Mucosa of rectum (tissue), 2 donors: ENCODE measurements at regions not wholly inside any gene's neighbourhood (a gene's known extent, or its start where the extent isn't known, plus 50 kb on each side); places are given as distances from the start of the nearest gene placed in this dataset.
A peak's percentile ranks its signal among the peaks of the same experiment; 100 is the strongest.

Experiments used
- H3K27ac ChIP-seq, 2 donors: one replicate each; pipeline ENCODE4 v1.7.0; 2013; ENCODE audit warnings: inconsistent platforms in 2 of 2, low read depth in 2 of 2, low read length in 2 of 2
- H3K27me3 ChIP-seq, 2 donors: one replicate each; pipeline ENCODE4 v1.7.0; 2013; ENCODE audit warnings: low read length in 2 of 2; ENCODE audit not compliant: control insufficient read depth in 2 of 2, insufficient read depth in 2 of 2
- H3K36me3 ChIP-seq, 2 donors: one replicate each; pipeline ENCODE4 v1.7.0; 2013; ENCODE audit warnings: low read length in 2 of 2; ENCODE audit not compliant: control insufficient read depth in 2 of 2, insufficient read depth in 2 of 2
- H3K4me1 ChIP-seq, 2 donors: one replicate each; pipeline ENCODE4 v1.7.0; 2013; ENCODE audit warnings: low read length in 2 of 2, mild to moderate bottlenecking in 1 of 2; ENCODE audit not compliant: control insufficient read depth in 2 of 2, insufficient read depth in 2 of 2
- H3K4me3 ChIP-seq, 2 donors: one replicate each; pipeline ENCODE4 v1.7.0; 2013; ENCODE audit warnings: low read length in 2 of 2
- H3K9ac ChIP-seq, 2 donors: one replicate each; pipeline ENCODE4 v1.7.0; 2013; ENCODE audit warnings: low read length in 2 of 2, low read depth in 1 of 2, mild to moderate bottlenecking in 1 of 2
- H3K9me3 ChIP-seq, 2 donors: one replicate each; pipeline ENCODE4 v1.7.0; 2013; ENCODE audit warnings: low read length in 2 of 2; ENCODE audit not compliant: control insufficient read depth in 2 of 2
- donor health status: healthy.
- donor health status: Normal muscosa, but diverticular disease.

GRCh38 chr13:50071379-50071778, 56.1 kb downstream of the KCNRG start:
- Histone ChIP-seq H3K27ac (peak overlapping the region in 1 of 2 donors; percentile 20), H3K27me3 (no peaks in the 10 kb centered on the region), H3K9ac (no peak overlapping the region), H3K36me3 (peaks cover 5 to 11% of the 10 kb centered on the region in 2 donors), H3K9me3 (no peaks in the 10 kb centered on the region), H3K4me1 (peaks cover 2 to 6% of the 10 kb centered on the region in 2 donors), H3K4me3 (no peak overlapping the region)

- Histone ChIP-seq H3K9ac (no peak overlapping the region), H3K27me3 (no peaks in the 10 kb centered on the region), H3K27ac (no peak overlapping the region), H3K4me1 (peaks cover 2 to 10% of the 10 kb centered on the region in 2 donors), H3K4me3 (no peak overlapping the region), H3K36me3 (peaks cover 0 to 6% of the 10 kb centered on the region in 2 donors), H3K9me3 (no peaks in the 10 kb centered on the region)
Measured at GRCh38 chr13:50072676-50073075, 57.4 kb downstream of the KCNRG start.

- H3K27me3 ChIP-seq = no peaks in the 10 kb centered on the region
- H3K4me1 ChIP-seq = peaks cover 7 to 10% of the 10 kb centered on the region in 2 donors
- H3K9ac ChIP-seq = no peak overlapping the region
- no peak overlapping the region for H3K4me3 ChIP-seq
- no peak overlapping the region for H3K27ac ChIP-seq
- no peaks in the 10 kb centered on the region for H3K9me3 ChIP-seq
- peaks cover 0 to under 1% of the 10 kb centered on the region in 2 donors for H3K36me3 ChIP-seq
Measured at GRCh38 chr13:50073340-50073739, 58.1 kb downstream of the KCNRG start.

- H3K4me3 ChIP-seq = no peak overlapping the region
- H3K36me3 ChIP-seq = no peaks in the 10 kb centered on the region
- no peak overlapping the region for H3K27ac ChIP-seq
- H3K9me3 ChIP-seq = no peaks in the 10 kb centered on the region
- H3K27me3 ChIP-seq = no peaks in the 10 kb centered on the region
- peaks cover 11 to 12% of the 10 kb centered on the region in 2 donors for H3K4me1 ChIP-seq
- H3K9ac ChIP-seq = no peak overlapping the region
Measured at GRCh38 chr13:50074843-50075242, 59.6 kb downstream of the KCNRG start.

GRCh38 chr13:50075619-50076097, 60.4 kb downstream of the KCNRG start:
- H3K4me1 ChIP-seq = peaks cover 11 to 12% of the 10 kb centered on the region in 2 donors
- H3K36me3 ChIP-seq = no peaks in the 10 kb centered on the region
- H3K27ac ChIP-seq = no peak overlapping the region
- no peak overlapping the region for H3K9ac ChIP-seq
- H3K9me3 ChIP-seq = no peaks in the 10 kb centered on the region
- peak overlapping the region in 1 of 2 donors; percentile 43 for H3K4me3 ChIP-seq
- H3K27me3 ChIP-seq = no peaks in the 10 kb centered on the region

GRCh38 chr13:50077431-50077830, 62.2 kb downstream of the KCNRG start:
- H3K9me3 ChIP-seq = no peaks in the 10 kb centered on the region
- no peaks in the 10 kb centered on the region for H3K27me3 ChIP-seq
- no peak overlapping the region for H3K9ac ChIP-seq
- H3K36me3 ChIP-seq = no peaks in the 10 kb centered on the region
- H3K4me1 ChIP-seq = peaks cover 11 to 15% of the 10 kb centered on the region in 2 donors
- H3K27ac ChIP-seq = no peak overlapping the region
- H3K4me3 ChIP-seq = no peak overlapping the region

GRCh38 chr13:50078231-50078894, 63.1 kb downstream of the KCNRG start:
- Histone ChIP-seq H3K27ac (peak overlapping the region; percentile 3 to 37), H3K9ac (peak overlapping the region in 1 of 2 donors; percentile 33), H3K4me1 (peaks cover 14 to 18% of the 10 kb centered on the region in 2 donors), H3K27me3 (no peaks in the 10 kb centered on the region), H3K36me3 (no peaks in the 10 kb centered on the region), H3K4me3 (peak overlapping the region; percentile 39 to 94), H3K9me3 (no peaks in the 10 kb centered on the region)

GRCh38 chr13:50078895-50079654, 63.8 kb downstream of the KCNRG start:
- Histone ChIP-seq H3K9me3 (no peaks in the 10 kb centered on the region), H3K4me3 (peak overlapping the region; percentile 94 to 99), H3K9ac (peak overlapping the region; percentile 89 to 94), H3K27ac (peak overlapping the region; percentile 3 to 37), H3K4me1 (peaks cover 14 to 20% of the 10 kb centered on the region in 2 donors), H3K27me3 (no peaks in the 10 kb centered on the region), H3K36me3 (no peaks in the 10 kb centered on the region)

GRCh38 chr13:50079655-50080202, 64.5 kb downstream of the KCNRG start:
- Histone ChIP-seq H3K4me1 (peaks cover 18 to 22% of the 10 kb centered on the region in 2 donors), H3K36me3 (no peaks in the 10 kb centered on the region), H3K4me3 (peak overlapping the region; percentile 94 to 99), H3K27me3 (no peaks in the 10 kb centered on the region), H3K9ac (peak overlapping the region; percentile 89 to 94), H3K9me3 (no peaks in the 10 kb centered on the region), H3K27ac (peak overlapping the region; percentile 87 to 90)
